Kidney epithelial cell (primary cell): ENCODE measurements at regions not wholly inside any gene's neighbourhood (a gene's known extent, or its start where the extent isn't known, plus 50 kb on each side); places are given as distances from the start of the nearest gene placed in this dataset.
"Not testable (repeated sequence)": the region's sequence is repeated elsewhere in the genome, so short reads cannot be mapped to it uniquely, and the experiment has no call there.

Experiments
- DNase-seq: peaks from one replicate; pipeline ENCODE4 v3.0.0-alpha.2; 2010; ENCODE audit warnings: low read depth
- H3K27me3 ChIP-seq: 2 replicates; pipeline ENCODE4 v1.6.0; 2011; ENCODE audit warnings: low read length; ENCODE audit not compliant: control insufficient read depth, insufficient read depth
- H3K36me3 ChIP-seq: 2 replicates; pipeline ENCODE4 v1.5.1; 2011; ENCODE audit warnings: low read length; ENCODE audit not compliant: control insufficient read depth, insufficient read depth
- H3K4me3 ChIP-seq: 2 replicates; pipeline ENCODE4 v1.5.1; 2011; ENCODE audit warnings: low read depth, mild to moderate bottlenecking, control low read depth, low read length
- CTCF ChIP-seq: IDR thresholded peaks from 2 replicates; pipeline ENCODE4 v1.5.1; 2011; ENCODE audit warnings: mild to moderate bottlenecking, moderate library complexity, low read length, control low read depth, inconsistent platforms; ENCODE audit not compliant: insufficient read depth, poor library complexity, severe bottlenecking

GRCh38 chr1:163589735-163590134, 268.0 kb downstream of the NUF2 start:
- DNase-seq = no peak
- H3K36me3 ChIP-seq = no peaks in the 10 kb centered on the region
- TF ChIP-seq CTCF = no peak
- no peak overlapping the region for H3K4me3 ChIP-seq
- no peaks in the 10 kb centered on the region for H3K27me3 ChIP-seq

GRCh38 chr1:163591131-163591530, 269.4 kb downstream of the NUF2 start:
- not testable (repeated sequence) for H3K36me3 ChIP-seq, H3K27me3 ChIP-seq, DNase-seq, H3K4me3 ChIP-seq

GRCh38 chr1:163592623-163593022, 270.9 kb downstream of the NUF2 start:
- DNase-seq, H3K27me3 ChIP-seq, H3K36me3 ChIP-seq, H3K4me3 ChIP-seq: not testable (repeated sequence)

- H3K27me3 ChIP-seq, DNase-seq, H3K4me3 ChIP-seq, H3K36me3 ChIP-seq: not testable (repeated sequence)
Observed at GRCh38 chr1:163596106-163596505, 274.4 kb downstream of the NUF2 start.

GRCh38 chr1:163596541-163597258, 274.9 kb downstream of the NUF2 start:
- no peaks in the 10 kb centered on the region for H3K36me3 ChIP-seq
- H3K27me3 ChIP-seq = no peaks in the 10 kb centered on the region
- DNase-seq = no peak
- no peak overlapping the region for H3K4me3 ChIP-seq
- no peak for TF ChIP-seq CTCF

- Histone ChIP-seq H3K4me3 (no peak overlapping the region), H3K36me3 (no peaks in the 10 kb centered on the region), H3K27me3 (no peaks in the 10 kb centered on the region)
- no peak for DNase-seq
- TF ChIP-seq CTCF = no peak
Observed at GRCh38 chr1:163604321-163604720, 282.6 kb downstream of the NUF2 start.

GRCh38 chr1:163604896-163605295, 283.1 kb downstream of the NUF2 start:
- no peak for DNase-seq
- no peaks in the 10 kb centered on the region for H3K27me3 ChIP-seq
- TF ChIP-seq CTCF = no peak

More at GRCh38 chr1:163604896-163605295, 283.1 kb downstream of the NUF2 start:
- no peak overlapping the region for H3K4me3 ChIP-seq
- no peaks in the 10 kb centered on the region for H3K36me3 ChIP-seq
